GM12878 (cell line): ENCODE measurements at regions not wholly inside any gene's neighbourhood (a gene's known extent, or its start where the extent isn't known, plus 50 kb on each side); places are given as distances from the start of the nearest gene placed in this dataset.

ENCODE experiments used
- ATAC-seq: fragments of 200-7000 bp; cut with Tn5 transposase; 3 replicates; pipeline ENCODE4 v1.9.1; 2020; ENCODE audit warnings: mild to moderate bottlenecking, moderate library complexity
- BruUV-seq: library from RNA; stranded (reverse); fragments of 400-500 nt; replicated peaks from 2 replicates; lab custom pipeline; 2021; lab: Mats Ljungman, UMichigan
- CTCF ChIA-PET: fragments of 300-600 bp; sonication (Branson Sonifier 250); formaldehyde crosslinking; extraction: SDS; loops from one replicate; lab custom pipeline; 2021; ENCODE audit warnings: inconsistent platforms; lab: Yijun Ruan, JAX
- POLR2A ChIA-PET: fragments of 350-600 bp; formaldehyde crosslinking; extraction: SDS; loops from one replicate; lab custom pipeline; 2021; ENCODE audit warnings: inconsistent platforms; lab: Charles Lee
- RAD21 ChIA-PET: fragments of 300-600 bp; sonication (Branson Sonifier 250); formaldehyde crosslinking; loops from one replicate; lab custom pipeline; 2023; ENCODE audit warnings: antibody characterized with exemption; ENCODE audit not compliant: unreplicated experiment; lab: Charles Lee
- SMC1A ChIA-PET: fragments of 300-600 bp; sonication (Branson Sonifier 250); formaldehyde crosslinking; loops from one replicate; lab custom pipeline; 2023; ENCODE audit not compliant: unreplicated experiment, uncharacterized antibody; lab: Charles Lee
- DNase-seq: peaks from one replicate; pipeline ENCODE4 v3.0.0-alpha.2; 2011; ENCODE audit warnings: low read depth, low spot score
- FAIRE-seq: peaks from 3 replicates; lab custom pipeline; 2011; peaks lifted over from hg19 to GRCh38; lab: Jason Lieb, UNC
- H2AFZ ChIP-seq: 2 replicates; pipeline ENCODE4 v1.6.0; 2011; ENCODE audit warnings: low read depth, low read length, control low read depth; ENCODE audit not compliant: control insufficient read depth
- H3K27ac ChIP-seq: 2 replicates; pipeline ENCODE4 v1.5.1; 2011; ENCODE audit warnings: control low read depth; ENCODE audit not compliant: control insufficient read depth, insufficient read depth
- H3K27me3 ChIP-seq, 2 experiments: replicated peaks in 1 of 2; 2 replicates each; pipeline versions ENCODE4 v1.6.0 to v1.6.1; 2011; ENCODE audit warnings: low read length in 1 of 2; ENCODE audit not compliant: control insufficient read depth in 2 of 2, insufficient read depth in 2 of 2
- H3K36me3 ChIP-seq, 2 experiments: 2 replicates each; pipeline ENCODE4 v1.5.1; 2011; ENCODE audit warnings: low read length in 1 of 2; ENCODE audit not compliant: control insufficient read depth in 2 of 2, insufficient read depth in 2 of 2
- H3K4me1 ChIP-seq: 2 replicates; pipeline ENCODE4 v1.6.1; 2011; ENCODE audit warnings: mild to moderate bottlenecking, low read length, moderate library complexity, mixed read lengths; ENCODE audit not compliant: control insufficient read depth, insufficient read depth
- H3K4me2 ChIP-seq: 2 replicates; pipeline ENCODE4 v1.6.0; 2011; ENCODE audit warnings: control low read depth; ENCODE audit not compliant: control insufficient read depth, insufficient read depth
- H3K4me3 ChIP-seq: fragments of 200-600 bp; sonication (generic); 2 replicates; pipeline ENCODE4 v1.5.1; 2016
- H3K79me2 ChIP-seq: 2 replicates; pipeline ENCODE4 v1.6.0; 2011; ENCODE audit warnings: low read length; ENCODE audit not compliant: control insufficient read depth, insufficient read depth
- H3K9ac ChIP-seq: 2 replicates; pipeline ENCODE4 v1.8.0; 2011; ENCODE audit warnings: low read length, control low read depth, mixed read lengths; ENCODE audit not compliant: control insufficient read depth, insufficient read depth
- H3K9me3 ChIP-seq: replicated peaks from 3 replicates; pipeline ENCODE4 v1.5.1; 2011; ENCODE audit warnings: mild to moderate bottlenecking, low read length; ENCODE audit not compliant: control insufficient read depth, insufficient read depth
- H4K20me1 ChIP-seq: 2 replicates; pipeline ENCODE4 v1.6.0; 2011; ENCODE audit not compliant: control insufficient read depth, insufficient read depth
- BMI1 ChIP-seq: fragments of 450-650 bp; IDR thresholded peaks from 2 replicates; pipeline ENCODE4 v1.6.1; 2016; ENCODE audit warnings: mild to moderate bottlenecking, moderate library complexity, borderline replicate concordance
- FOS ChIP-seq: IDR thresholded peaks from 3 replicates; pipeline ENCODE4 v1.6.1; 2011; ENCODE audit warnings: borderline replicate concordance; ENCODE audit not compliant: insufficient read length; ENCODE audit errors: extremely low read depth
- HDAC6 ChIP-seq: fragments of 200-600 bp; sonication (generic); IDR thresholded peaks from one replicate; pipeline ENCODE4 v1.8.0; 2017; ENCODE audit warnings: antibody characterized with exemption; ENCODE audit not compliant: unreplicated experiment
- MTA2 ChIP-seq: fragments of 450-650 bp; IDR thresholded peaks from 2 replicates; pipeline ENCODE4 v1.6.1; 2016; ENCODE audit warnings: low read depth, mild to moderate bottlenecking, moderate library complexity
- NFIC ChIP-seq: IDR thresholded peaks from 2 replicates; pipeline ENCODE4 v1.6.1; 2012; ENCODE audit warnings: low read depth, mild to moderate bottlenecking, inconsistent platforms, low read length, moderate library complexity
- NFYB ChIP-seq: IDR thresholded peaks from 2 replicates; pipeline ENCODE4 v1.6.1; 2011; ENCODE audit warnings: low read depth, mild to moderate bottlenecking, low read length, improper control_type of control experiment, moderate library complexity; ENCODE audit not compliant: insufficient read depth
- SMAD1 ChIP-seq: fragments of 450-650 bp; IDR thresholded peaks from 2 replicates; pipeline ENCODE4 v1.6.1; 2018; ENCODE audit warnings: mild to moderate bottlenecking, low read depth; ENCODE audit not compliant: partially characterized antibody
- TBL1XR1 ChIP-seq: IDR thresholded peaks from 2 replicates; pipeline ENCODE4 v1.6.1; 2012; ENCODE audit warnings: low read depth, low read length, improper control_type of control experiment
- WGBS: methylation state at CpG from one replicate; pipeline ENCODE4 v1.1.6; 2016; ENCODE audit warnings: low lambda C conversion rate; ENCODE audit not compliant: insufficient replicate concordance, insufficient coverage; ENCODE audit errors: missing lambda C conversion rate; 5-methylcytosine and 5-hydroxymethylcytosine counted together
- in situ Hi-C: fragments of 300-500 bp; cut with MboI; formaldehyde crosslinking; loops from 9 replicates; pipeline ENCODE4 v1.14.3; 2018; ENCODE audit warnings: mixed read lengths
- intact Hi-C: fragments of 100-400 bp; cut with micrococcal nuclease; formaldehyde crosslinking; loops from one replicate; pipeline ENCODE4 v1.14.2; 2022; ENCODE audit not compliant: unreplicated experiment
- TF ChIP-seq, protein P1 (sequence below): IDR thresholded peaks from 2 replicates; pipeline ENCODE4 v1.6.1; 2012; ENCODE audit warnings: low read depth, low read length, improper control_type of control experiment
- TF ChIP-seq, protein P2 (sequence below): fragments of 450-650 bp; IDR thresholded peaks from 2 replicates; pipeline ENCODE4 v1.6.1; 2017; ENCODE audit warnings: mild to moderate bottlenecking
- TF ChIP-seq, protein P3 (sequence below): fragments of 450-650 bp; IDR thresholded peaks from 2 replicates; pipeline ENCODE4 v1.6.1; 2014; ENCODE audit warnings: mild to moderate bottlenecking

DNA sequence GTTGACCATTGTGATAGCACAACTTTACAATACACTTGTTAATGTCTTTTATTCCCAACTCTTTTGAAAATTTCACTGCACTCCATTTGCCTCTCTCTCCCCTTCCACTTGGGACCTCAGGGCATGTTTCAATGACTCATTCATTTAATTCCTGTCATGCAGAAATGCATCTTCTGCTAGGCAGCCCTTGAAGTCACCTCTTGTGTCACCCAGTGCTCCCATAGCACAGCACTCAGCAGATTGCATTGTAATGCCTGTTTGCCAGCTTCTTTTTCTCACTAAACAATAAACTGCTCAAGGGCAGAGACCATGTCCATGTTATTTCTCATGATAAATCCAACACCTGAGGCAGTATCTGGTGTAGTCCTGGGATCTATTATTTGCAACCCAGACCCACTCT is 85.9 kb upstream of the ACSL3 start:
- no peaks in the 10 kb centered on the region for H3K36me3 ChIP-seq
- in situ Hi-C loops = no loop called here
- DNase-seq = no peak
- intact Hi-C loops = no loop called here
- no peak for ATAC-seq
- H2AFZ ChIP-seq = no peak overlapping the region
- no peaks in the 10 kb centered on the region for H3K27me3 ChIP-seq
- CTCF ChIA-PET = no interaction called here
- H3K9ac ChIP-seq = no peak overlapping the region
- no peak for TF ChIP-seq BMI1
- SMC1A ChIA-PET = no interaction called here
- H3K4me2 ChIP-seq = no peak overlapping the region
- no peaks in the 10 kb centered on the region for H3K9me3 ChIP-seq
- FAIRE-seq = no peak
- no peak overlapping the region for H3K4me3 ChIP-seq
- H3K27ac ChIP-seq = no peak overlapping the region
- H4K20me1 ChIP-seq = no peaks in the 10 kb centered on the region
- BruUV-seq = no TSS peak
- POLR2A ChIA-PET = no interaction called here
- no peaks in the 10 kb centered on the region for H3K4me1 ChIP-seq
- H3K79me2 ChIP-seq = no peaks in the 10 kb centered on the region
- RAD21 ChIA-PET = no interaction called here

DNA sequence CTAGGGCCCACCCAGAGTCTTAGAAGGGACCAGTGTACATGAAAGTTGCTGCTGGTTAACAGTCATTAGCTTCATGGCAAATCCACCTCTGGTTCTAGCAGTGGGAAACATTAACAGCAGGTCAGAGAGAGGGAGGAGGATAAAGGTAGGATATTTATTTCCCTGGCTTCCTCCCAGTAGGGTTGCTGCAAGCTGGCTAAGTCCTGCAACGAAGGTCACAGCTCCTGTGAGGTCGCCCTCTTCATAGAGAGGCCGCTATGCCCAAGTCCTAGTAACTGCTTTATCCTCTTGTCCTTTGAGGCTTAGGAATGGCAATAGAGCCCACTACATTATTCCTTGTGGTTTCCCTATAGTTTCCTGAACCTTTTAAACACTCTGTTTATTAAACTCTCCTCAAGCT is 84.0 kb upstream of the ACSL3 start:
- BruUV-seq = no TSS peak
- no peak overlapping the region for H3K27ac ChIP-seq
- ATAC-seq (no peak), FAIRE-seq (no peak), DNase-seq (no peak)
- intact Hi-C loops = no loop called here
- 74% methylated on average over 3 of the region's 3 CpGs for WGBS
- ChIA-PET CTCF (no interaction called here), SMC1A (interaction anchor here (0.7 kb wide), 1 partner anchor 11 kb away, joined by 3 read pairs; no protein-coding TSS in a partner anchor), RAD21 (interaction anchor here (1.0 kb wide), 1 partner anchor 12 kb away, joined by 4 read pairs; no protein-coding TSS in a partner anchor)
- H3K4me3 ChIP-seq = no peak overlapping the region
- in situ Hi-C loops = no loop called here
- H3K4me1 ChIP-seq = no peaks in the 10 kb centered on the region
- H3K9me3 ChIP-seq = no peaks in the 10 kb centered on the region
- no peaks in the 10 kb centered on the region for H3K79me2 ChIP-seq
- no peaks in the 10 kb centered on the region for H3K27me3 ChIP-seq
- H3K36me3 ChIP-seq = no peaks in the 10 kb centered on the region
- H3K9ac ChIP-seq = no peak overlapping the region
- H2AFZ ChIP-seq = no peak overlapping the region
- TF ChIP-seq FOS = no peak
- no peak for TF ChIP-seq SMAD1
- TF ChIP-seq NFIC = no peak
- no peak for TF ChIP-seq HDAC6
- no peak for TF ChIP-seq TBL1XR1
- TF ChIP-seq, protein P1, sequence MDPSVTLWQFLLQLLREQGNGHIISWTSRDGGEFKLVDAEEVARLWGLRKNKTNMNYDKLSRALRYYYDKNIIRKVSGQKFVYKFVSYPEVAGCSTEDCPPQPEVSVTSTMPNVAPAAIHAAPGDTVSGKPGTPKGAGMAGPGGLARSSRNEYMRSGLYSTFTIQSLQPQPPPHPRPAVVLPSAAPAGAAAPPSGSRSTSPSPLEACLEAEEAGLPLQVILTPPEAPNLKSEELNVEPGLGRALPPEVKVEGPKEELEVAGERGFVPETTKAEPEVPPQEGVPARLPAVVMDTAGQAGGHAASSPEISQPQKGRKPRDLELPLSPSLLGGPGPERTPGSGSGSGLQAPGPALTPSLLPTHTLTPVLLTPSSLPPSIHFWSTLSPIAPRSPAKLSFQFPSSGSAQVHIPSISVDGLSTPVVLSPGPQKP = no peak
- TF ChIP-seq, protein P2, sequence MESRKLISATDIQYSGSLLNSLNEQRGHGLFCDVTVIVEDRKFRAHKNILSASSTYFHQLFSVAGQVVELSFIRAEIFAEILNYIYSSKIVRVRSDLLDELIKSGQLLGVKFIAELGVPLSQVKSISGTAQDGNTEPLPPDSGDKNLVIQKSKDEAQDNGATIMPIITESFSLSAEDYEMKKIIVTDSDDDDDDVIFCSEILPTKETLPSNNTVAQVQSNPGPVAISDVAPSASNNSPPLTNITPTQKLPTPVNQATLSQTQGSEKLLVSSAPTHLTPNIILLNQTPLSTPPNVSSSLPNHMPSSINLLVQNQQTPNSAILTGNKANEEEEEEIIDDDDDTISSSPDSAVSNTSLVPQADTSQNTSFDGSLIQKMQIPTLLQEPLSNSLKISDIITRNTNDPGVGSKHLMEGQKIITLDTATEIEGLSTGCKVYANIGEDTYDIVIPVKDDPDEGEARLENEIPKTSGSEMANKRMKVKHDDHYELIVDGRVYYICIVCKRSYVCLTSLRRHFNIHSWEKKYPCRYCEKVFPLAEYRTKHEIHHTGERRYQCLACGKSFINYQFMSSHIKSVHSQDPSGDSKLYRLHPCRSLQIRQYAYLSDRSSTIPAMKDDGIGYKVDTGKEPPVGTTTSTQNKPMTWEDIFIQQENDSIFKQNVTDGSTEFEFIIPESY = no peak
- no peak for TF ChIP-seq MTA2
- TF ChIP-seq NFYB = no peak
- TF ChIP-seq, protein P3, sequence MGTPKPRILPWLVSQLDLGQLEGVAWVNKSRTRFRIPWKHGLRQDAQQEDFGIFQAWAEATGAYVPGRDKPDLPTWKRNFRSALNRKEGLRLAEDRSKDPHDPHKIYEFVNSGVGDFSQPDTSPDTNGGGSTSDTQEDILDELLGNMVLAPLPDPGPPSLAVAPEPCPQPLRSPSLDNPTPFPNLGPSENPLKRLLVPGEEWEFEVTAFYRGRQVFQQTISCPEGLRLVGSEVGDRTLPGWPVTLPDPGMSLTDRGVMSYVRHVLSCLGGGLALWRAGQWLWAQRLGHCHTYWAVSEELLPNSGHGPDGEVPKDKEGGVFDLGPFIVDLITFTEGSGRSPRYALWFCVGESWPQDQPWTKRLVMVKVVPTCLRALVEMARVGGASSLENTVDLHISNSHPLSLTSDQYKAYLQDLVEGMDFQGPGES = no peak
- TF ChIP-seq, all 136 proteins: peak for 0
- POLR2A ChIA-PET = interaction anchor here (0.6 kb wide), 1 partner anchor 133 kb away, joined by 5 read pairs; no protein-coding TSS in a partner anchor
- Histone ChIP-seq H4K20me1 (no peaks in the 10 kb centered on the region), H3K4me2 (no peak overlapping the region)
